Activated CD8-positive, alpha-beta memory T cell treated with anti-CD3 and anti-CD28 coated beads for 36 hours (primary cell): ENCODE measurements at regions not wholly inside any gene's neighbourhood (a gene's known extent, or its start where the extent isn't known, plus 50 kb on each side); places are given as distances from the start of the nearest gene placed in this dataset.

Experiments used
- CTCF ChIA-PET: fragments of 350-600 bp; sonication (Branson Sonifier 250); formaldehyde crosslinking; loops from one replicate; lab custom pipeline; 2021; ENCODE audit warnings: antibody characterized with exemption; lab: Charles Lee
- POLR2A ChIA-PET: fragments of 350-600 bp; sonication (Branson Sonifier 250); formaldehyde crosslinking; loops from one replicate; lab custom pipeline; 2021; ENCODE audit warnings: antibody characterized with exemption; lab: Charles Lee

GRCh38 chr6:156109713-156110112 lies 654.1 kb upstream of the NOX3 start:
- CTCF ChIA-PET: interaction anchor here (0.6 kb wide), 1 partner anchor 92 kb away, joined by 3 read pairs; no protein-coding TSS in a partner anchor
- POLR2A ChIA-PET: no interaction called here

GRCh38 chr6:156107624-156108101 lies 652.0 kb upstream of the NOX3 start:
- ChIA-PET CTCF (no interaction called here), POLR2A (no interaction called here)

- CTCF ChIA-PET: no interaction called here
- POLR2A ChIA-PET: no interaction called here
Measured at GRCh38 chr6:156102129-156102528, 646.5 kb upstream of the NOX3 start.

GRCh38 chr6:156098839-156099238 lies 643.2 kb upstream of the NOX3 start:
- ChIA-PET POLR2A (no interaction called here), CTCF (no interaction called here)

- POLR2A ChIA-PET: no interaction called here
Measured at GRCh38 chr6:156087487-156087886, 631.8 kb upstream of the NOX3 start.

GRCh38 chr6:156082012-156082411 lies 626.4 kb upstream of the NOX3 start:
- ChIA-PET POLR2A (no interaction called here), CTCF (no interaction called here)

More at GRCh38 chr6:156087487-156087886, 631.8 kb upstream of the NOX3 start:
- CTCF ChIA-PET: no interaction called here

- POLR2A ChIA-PET: no interaction called here
- CTCF ChIA-PET: no interaction called here
Measured at GRCh38 chr6:156080371-156080770, 624.7 kb upstream of the NOX3 start.

- ChIA-PET POLR2A (no interaction called here), CTCF (no interaction called here)
Measured at GRCh38 chr6:156068881-156069280, 613.2 kb upstream of the NOX3 start.

GRCh38 chr6:156065849-156066248 lies 610.2 kb upstream of the NOX3 start:
- CTCF ChIA-PET: no interaction called here
- POLR2A ChIA-PET: no interaction called here

- ChIA-PET POLR2A (no interaction called here), CTCF (no interaction called here)
Measured at GRCh38 chr6:156062091-156062563, 606.5 kb upstream of the NOX3 start.

GRCh38 chr6:156061465-156061864 lies 605.8 kb upstream of the NOX3 start:
- ChIA-PET POLR2A (no interaction called here), CTCF (no interaction called here)

- ChIA-PET POLR2A (no interaction called here), CTCF (no interaction called here)
Measured at GRCh38 chr6:156060013-156060412, 604.4 kb upstream of the NOX3 start.

- CTCF ChIA-PET: no interaction called here
Measured at GRCh38 chr6:156058356-156058755, 602.7 kb upstream of the NOX3 start.

GRCh38 chr6:156057869-156058268 lies 602.2 kb upstream of the NOX3 start:
- ChIA-PET CTCF (no interaction called here), POLR2A (no interaction called here)

More at GRCh38 chr6:156058356-156058755, 602.7 kb upstream of the NOX3 start:
- POLR2A ChIA-PET: no interaction called here

- ChIA-PET CTCF (no interaction called here), POLR2A (no interaction called here)
Measured at GRCh38 chr6:156056085-156056484, 600.4 kb upstream of the NOX3 start.

- ChIA-PET POLR2A (no interaction called here), CTCF (no interaction called here)
Measured at GRCh38 chr6:156053626-156054025, 598.0 kb upstream of the NOX3 start.

- ChIA-PET POLR2A (no interaction called here), CTCF (no interaction called here)
Measured at GRCh38 chr6:156046841-156047449, 591.3 kb upstream of the NOX3 start.

GRCh38 chr6:156046268-156046665 lies 590.6 kb upstream of the NOX3 start:
- POLR2A ChIA-PET: no interaction called here
- CTCF ChIA-PET: no interaction called here

GRCh38 chr6:156045401-156046267 lies 590.0 kb upstream of the NOX3 start:
- POLR2A ChIA-PET: no interaction called here
- CTCF ChIA-PET: no interaction called here

GRCh38 chr6:156033598-156033997 lies 578.0 kb upstream of the NOX3 start:
- ChIA-PET CTCF (no interaction called here), POLR2A (no interaction called here)

GRCh38 chr6:156031516-156031915 lies 575.9 kb upstream of the NOX3 start:
- ChIA-PET POLR2A (no interaction called here), CTCF (no interaction called here)
